ENCODE measurements at regions not wholly inside any gene's neighbourhood (a gene's known extent, or its start where the extent isn't known, plus 50 kb on each side); places are given as distances from the start of the nearest gene placed in this dataset.

DNA sequence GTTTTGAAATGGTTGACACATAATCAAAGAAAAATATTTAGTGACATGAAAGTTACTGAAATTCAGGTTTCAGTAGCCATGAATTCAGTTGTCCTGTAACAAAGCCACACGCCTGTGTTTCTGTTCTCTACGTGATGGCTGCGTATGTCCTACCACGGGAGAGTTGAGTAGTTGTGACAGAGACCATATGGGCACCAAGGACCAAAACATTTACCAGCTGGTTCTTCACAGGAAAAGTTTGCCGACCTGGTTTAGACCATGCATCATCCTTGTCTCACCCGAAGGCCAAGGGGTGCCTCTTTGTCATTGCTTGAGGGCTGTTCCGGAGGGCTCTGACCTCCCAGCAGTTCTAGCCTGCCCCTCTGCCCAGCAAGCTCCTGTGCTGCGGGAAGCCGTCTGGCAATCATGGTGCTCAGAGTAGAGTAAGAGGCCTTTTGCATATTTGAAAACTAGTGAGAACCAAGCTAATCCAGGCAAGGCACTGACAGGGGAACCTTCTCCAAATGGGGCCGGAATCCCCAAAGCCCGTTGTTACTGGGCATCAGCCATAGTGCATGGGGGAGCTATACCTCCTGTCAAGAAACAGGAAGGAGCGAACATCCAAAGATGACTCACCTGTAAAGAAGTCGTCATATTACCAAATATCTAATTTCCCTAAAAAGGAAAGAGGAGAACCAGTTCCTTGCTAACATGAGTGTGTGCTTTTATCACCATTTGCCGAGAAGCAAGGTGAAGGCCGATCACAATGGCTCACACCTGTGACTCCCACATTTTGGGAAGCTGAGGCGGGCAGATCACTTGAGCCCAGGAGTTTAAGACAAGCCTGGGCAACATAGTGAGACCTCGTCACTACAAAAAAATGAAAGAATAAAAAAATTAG is 92.6 kb upstream of the RAB12 start:
- TF ChIP-seq, protein P1, sequence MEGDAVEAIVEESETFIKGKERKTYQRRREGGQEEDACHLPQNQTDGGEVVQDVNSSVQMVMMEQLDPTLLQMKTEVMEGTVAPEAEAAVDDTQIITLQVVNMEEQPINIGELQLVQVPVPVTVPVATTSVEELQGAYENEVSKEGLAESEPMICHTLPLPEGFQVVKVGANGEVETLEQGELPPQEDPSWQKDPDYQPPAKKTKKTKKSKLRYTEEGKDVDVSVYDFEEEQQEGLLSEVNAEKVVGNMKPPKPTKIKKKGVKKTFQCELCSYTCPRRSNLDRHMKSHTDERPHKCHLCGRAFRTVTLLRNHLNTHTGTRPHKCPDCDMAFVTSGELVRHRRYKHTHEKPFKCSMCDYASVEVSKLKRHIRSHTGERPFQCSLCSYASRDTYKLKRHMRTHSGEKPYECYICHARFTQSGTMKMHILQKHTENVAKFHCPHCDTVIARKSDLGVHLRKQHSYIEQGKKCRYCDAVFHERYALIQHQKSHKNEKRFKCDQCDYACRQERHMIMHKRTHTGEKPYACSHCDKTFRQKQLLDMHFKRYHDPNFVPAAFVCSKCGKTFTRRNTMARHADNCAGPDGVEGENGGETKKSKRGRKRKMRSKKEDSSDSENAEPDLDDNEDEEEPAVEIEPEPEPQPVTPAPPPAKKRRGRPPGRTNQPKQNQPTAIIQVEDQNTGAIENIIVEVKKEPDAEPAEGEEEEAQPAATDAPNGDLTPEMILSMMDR (IDR thresholded peaks at IDR 0.05; ENCODE audit: insufficient read depth, low read length), result no peak
- no peak for TF ChIP-seq SPI1 (IDR thresholded peaks at IDR 0.05; ENCODE audit: borderline replicate concordance, low read depth)

All from HL-60 (cell line).